Activated CD4-positive, alpha-beta T cell treated with anti-CD3 and anti-CD28 coated beads, Interleukin-2, amount 50 U/mL, for 16 hours (primary cell): ENCODE measurements at regions not wholly inside any gene's neighbourhood (a gene's known extent, or its start where the extent isn't known, plus 50 kb on each side); places are given as distances from the start of the nearest gene placed in this dataset.
A peak's percentile ranks its signal among the peaks of the same experiment; 100 is the strongest.
"Not testable (repeated sequence)": the region's sequence is repeated elsewhere in the genome, so short reads cannot be mapped to it uniquely, and the experiment has no call there.

Experiments used
- DNase-seq: peaks from one replicate; pipeline ENCODE4 v3.0.0-alpha.2; 2020

GRCh38 chr2:37573451-37574388 is 97.7 kb downstream of the CDC42EP3 start:
- no peak for DNase-seq

DNA sequence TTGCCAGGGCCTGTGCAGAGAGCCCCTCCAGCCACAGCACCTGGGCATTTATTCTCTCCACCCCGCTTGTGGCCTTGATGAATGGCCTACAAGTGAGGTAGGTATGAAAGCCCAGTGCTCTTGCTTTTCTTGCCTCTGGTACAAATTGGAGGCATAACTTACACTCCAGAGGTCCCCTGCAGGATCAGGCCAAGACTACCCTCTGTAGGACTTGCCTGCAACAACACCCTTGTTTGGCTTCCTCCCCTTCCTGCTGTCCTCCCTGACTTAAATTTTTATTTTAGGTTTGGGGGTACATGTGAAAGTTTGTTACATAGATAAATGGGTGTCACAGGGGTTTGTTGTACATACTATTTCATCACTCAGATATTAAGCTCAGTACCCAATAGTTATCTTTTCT is 95.7 kb downstream of the CDC42EP3 start:
- DNase-seq, result no peak

DNA sequence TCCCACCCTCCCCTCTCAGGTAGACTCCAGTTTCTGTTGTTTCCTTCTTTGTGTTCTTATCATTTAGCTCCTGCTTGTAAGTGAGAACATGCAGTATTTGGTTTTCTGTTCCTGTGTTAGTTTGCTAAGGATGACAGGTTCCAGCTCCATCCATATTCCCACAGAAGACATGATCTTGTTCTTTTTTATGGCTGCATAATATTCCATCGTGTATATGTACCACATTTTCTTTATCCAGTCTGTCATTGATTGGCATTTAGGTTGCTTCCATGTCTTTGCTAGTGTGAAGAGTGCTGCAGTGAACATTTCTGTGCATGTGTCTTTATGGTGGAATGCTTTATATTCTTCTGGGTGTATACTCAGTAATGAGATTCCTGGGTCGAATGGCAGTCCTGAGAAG is 95.2 kb downstream of the CDC42EP3 start:
- DNase-seq, result not testable (repeated sequence)

- DNase-seq, result no peak
Measured at GRCh38 chr2:37576831-37577230, 94.6 kb downstream of the CDC42EP3 start.

DNA sequence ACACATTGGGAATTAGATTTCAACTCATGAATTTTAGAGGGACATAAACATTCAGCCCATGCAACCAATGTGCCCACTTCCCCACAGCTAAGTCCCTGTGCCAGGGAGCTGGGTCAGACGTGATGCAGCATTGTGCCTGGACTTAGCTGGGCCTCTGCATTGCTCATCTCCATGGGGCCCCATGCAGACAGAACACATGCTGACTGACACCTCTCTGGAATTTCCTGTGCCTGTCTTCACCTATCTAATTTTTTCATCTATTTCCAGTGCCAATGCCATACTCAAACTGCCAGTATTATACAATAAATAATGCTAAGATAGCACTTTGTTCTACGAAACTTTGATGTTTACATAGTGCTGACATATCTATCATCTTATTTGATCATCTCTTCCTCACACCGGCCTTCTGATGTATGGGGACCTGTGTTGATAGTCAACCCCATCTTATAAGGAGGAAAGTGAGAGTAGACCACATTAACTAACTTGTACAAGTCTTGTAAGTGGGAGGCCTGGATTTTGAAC is 92.2 kb downstream of the CDC42EP3 start:
- DNase-seq, result no peak

GRCh38 chr2:37579949-37580348 is 91.5 kb downstream of the CDC42EP3 start:
- DNase-seq, result not testable (repeated sequence)

- no peak for DNase-seq
Measured at GRCh38 chr2:37581433-37581832, 90.0 kb downstream of the CDC42EP3 start.

DNA sequence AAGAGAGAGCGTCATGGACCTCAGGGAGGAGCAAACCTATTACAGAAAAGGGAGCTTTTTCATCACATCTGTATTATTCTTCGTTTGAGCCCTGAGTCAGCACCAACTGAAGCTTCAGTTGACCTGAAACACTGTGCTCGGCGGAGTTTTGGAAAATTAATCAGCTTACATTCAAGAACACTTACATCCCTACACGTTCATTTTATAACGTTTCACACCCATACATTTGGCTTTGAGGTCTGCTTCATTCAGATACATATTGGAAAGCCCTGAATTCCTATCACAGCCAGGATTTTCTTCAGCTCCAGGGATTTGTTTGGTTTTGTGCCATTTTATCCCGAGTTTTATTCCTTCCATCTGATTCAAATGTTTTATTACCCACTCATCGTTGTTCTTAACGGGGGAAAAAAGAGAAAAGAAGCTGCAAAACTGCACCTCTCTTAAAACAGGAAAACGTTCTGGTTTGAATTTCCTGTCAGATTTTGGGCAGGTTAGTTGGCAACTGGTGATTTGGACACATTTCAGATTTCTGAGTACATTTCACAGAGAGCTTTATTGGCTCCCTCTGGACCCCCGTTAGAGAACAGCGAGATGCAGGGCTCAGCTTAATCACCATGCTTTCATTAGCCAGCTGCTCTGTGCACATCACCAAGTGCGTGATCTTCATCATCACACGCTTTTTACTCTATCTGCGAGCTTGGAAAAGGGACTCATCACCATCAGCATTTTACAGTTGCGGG is 88.8 kb downstream of the CDC42EP3 start:
- DNase-seq, result peak; percentile 37

DNA sequence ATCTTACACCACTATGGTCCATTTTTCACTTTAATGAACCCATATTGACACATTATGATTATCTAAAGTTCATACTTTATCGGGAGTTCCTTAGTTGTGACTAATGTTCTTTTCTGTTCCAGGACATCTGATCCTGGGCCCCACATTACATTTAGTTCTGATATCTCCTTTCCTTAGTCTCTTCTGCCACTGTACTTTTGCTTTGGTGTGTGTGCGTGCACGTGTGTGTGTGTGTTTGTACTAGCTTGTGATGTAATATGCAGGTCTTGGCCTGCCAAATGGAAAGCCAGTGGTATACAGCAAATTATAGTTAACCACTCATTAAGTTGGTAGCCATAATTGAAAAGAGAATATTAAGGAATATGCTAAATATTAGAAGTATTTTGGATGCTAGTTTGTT is 88.0 kb downstream of the CDC42EP3 start:
- no peak for DNase-seq

- DNase-seq, result no peak
Measured at GRCh38 chr2:37583867-37584266, 87.6 kb downstream of the CDC42EP3 start.

- DNase-seq, result peak; percentile 43
Measured at GRCh38 chr2:37585295-37585908, 86.0 kb downstream of the CDC42EP3 start.

DNA sequence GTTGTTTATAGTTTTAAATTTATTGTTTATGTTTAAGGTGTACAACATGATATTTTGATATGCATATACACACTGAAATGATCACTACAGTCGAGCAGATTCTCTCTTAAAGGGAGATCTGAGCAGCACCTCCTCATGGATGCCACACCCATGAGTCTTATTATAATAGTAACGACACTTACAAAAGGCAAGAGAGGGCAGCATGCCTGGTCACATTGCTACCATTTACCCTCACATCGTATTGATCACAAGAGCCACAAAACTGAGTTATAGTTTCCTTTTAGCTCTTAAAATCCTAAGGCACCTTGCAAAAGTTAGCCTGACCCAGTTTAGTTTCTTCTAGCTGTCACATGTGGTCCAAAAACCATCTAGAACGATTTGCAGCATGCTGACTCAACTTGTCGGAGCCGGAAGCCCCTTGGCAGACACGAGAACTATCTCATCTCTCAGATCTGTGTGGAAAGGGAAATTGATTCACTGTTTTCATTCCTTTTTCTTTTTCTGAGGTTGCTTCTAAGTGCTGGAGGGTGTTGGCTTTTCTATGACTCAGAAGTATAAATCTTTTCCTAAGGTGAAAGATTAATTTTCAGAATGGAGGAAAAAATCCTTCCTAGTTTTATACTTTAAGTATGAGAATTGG is 85.3 kb downstream of the CDC42EP3 start:
- DNase-seq, result peak; percentile 94

DNA sequence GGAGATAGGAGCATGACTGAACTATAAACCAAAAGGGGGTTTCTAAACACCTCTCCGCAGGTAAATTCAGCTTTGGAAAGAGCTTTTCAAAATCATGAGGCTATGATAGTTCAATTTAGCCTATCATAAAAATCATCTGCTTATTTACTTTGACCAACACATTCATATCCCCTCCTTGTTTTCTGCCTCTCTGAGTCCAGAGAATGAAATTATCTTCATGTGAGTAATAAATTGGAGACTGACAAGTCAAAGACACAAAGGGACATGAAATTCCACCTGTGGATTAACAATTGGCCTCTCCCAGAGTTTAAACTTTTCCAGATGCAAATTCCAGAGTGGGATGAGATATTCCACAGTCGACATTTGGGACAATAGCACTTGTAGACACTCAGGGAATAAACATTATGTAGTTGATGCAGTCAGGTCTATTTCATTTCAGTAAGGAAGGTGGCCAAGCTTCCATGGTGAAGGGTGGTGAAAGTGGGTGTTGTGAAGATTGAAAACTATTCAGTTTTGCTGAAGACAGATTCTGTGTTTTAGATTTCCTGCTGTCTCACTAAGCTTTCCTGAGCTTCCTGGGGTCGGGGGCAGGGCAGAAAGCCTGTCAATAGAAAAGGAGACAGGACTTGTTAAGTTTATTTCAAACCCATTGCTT is 84.7 kb downstream of the CDC42EP3 start:
- no peak for DNase-seq

DNA sequence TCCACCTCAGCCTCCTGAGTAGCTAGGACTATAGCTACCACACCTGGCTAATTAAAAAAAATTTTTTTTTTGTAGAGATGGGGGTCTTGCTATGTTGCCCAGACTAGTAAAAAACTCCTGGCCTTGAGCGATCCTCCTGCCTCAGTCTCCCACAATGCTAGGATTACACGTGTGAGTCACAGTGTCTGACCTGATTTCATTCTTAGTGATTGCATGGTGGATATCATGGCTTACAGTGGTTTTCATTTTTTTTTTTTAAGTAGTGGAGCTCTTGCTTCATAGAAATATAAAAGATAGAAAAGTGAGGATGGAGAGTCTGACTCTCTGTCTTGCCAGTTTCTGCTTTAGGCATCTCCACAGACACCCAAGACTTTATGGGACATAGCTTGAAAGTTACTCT is 83.6 kb downstream of the CDC42EP3 start:
- DNase-seq, result peak; percentile 31

DNA sequence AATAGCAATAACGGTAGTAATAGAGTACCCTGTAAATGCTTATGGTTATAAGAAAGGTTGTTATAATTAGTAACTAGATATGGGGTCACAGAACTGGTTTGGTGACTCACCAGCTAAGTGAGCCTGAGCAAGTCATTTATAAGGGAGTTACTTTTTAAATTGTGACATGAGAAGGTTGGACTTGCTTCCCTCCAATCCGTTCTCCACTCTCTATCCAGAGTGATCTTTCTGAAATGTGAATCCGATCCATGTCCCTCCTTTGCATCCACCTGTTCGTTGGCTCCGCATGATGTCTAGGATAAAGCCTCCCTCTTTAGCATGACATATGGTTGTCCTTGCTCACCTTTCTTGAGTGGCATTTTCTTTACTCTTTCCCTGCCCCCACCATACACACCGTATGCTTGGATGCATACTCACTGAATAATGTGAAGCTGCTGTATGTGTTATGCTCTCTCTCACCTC is 83.1 kb downstream of the CDC42EP3 start:
- DNase-seq, result peak; percentile 42

- DNase-seq, result peak; percentile 76
Measured at GRCh38 chr2:37589298-37589697, 82.1 kb downstream of the CDC42EP3 start.

DNA sequence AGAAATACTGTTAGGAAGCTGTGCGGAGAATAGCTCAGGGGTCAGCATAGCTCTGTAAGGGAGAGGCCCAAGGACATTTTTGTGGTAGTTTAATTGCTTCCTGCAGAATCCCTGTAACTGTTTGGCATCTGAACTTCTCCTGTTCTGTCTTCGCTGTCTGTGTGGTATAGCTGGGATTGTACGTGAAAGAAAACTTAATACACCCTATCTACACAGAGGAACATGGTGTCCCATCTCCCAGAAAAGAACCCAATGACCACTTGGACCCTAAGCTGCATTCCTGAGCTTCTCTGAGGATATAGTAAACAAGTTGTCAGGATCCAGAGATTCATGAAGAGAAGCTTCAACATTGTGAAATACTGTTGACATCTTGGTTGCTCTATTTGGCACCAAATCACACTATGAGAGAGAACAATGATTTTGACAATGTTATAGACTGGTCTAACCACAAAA is 81.3 kb downstream of the CDC42EP3 start:
- no peak for DNase-seq
